ENCODE measurements at regions not wholly inside any gene's neighbourhood (a gene's known extent, or its start where the extent isn't known, plus 50 kb on each side); places are given as distances from the start of the nearest gene placed in this dataset.
A peak's percentile ranks its signal among the peaks of the same experiment; 100 is the strongest.

- H3K27me3 Mint-ChIP-seq (ENCODE audit: low read depth, poor library complexity) = no peaks in the 10 kb centered on the region
- DNase-seq = peak; percentile 64
- H3K9me3 Mint-ChIP-seq = peaks cover 6% of the 10 kb centered on the region
- peaks cover 14% of the 10 kb centered on the region for H3K4me1 Mint-ChIP-seq
- H3K27ac Mint-ChIP-seq = no peak overlapping the region
- peak overlapping the region; percentile 86 for H3K4me3 Mint-ChIP-seq
- H3K36me3 Mint-ChIP-seq (ENCODE audit: low read depth) = no peaks in the 10 kb centered on the region
- TF ChIP-seq CTCF (IDR thresholded peaks at IDR 0.05) = peak; percentile 24
Measured at GRCh38 chr2:193502363-193503035, 1307.8 kb upstream of the TMEFF2 start.

GRCh38 chr2:193496786-193497185 lies 1302.1 kb upstream of the TMEFF2 start:
- H3K4me1 Mint-ChIP-seq = no peaks in the 10 kb centered on the region
- no peak for TF ChIP-seq CTCF (IDR thresholded peaks at IDR 0.05)
- DNase-seq = no peak
- no peak overlapping the region for H3K27ac Mint-ChIP-seq
- H3K36me3 Mint-ChIP-seq (ENCODE audit: low read depth) = no peaks in the 10 kb centered on the region
- H3K9me3 Mint-ChIP-seq = peaks cover 6% of the 10 kb centered on the region
- no peaks in the 10 kb centered on the region for H3K27me3 Mint-ChIP-seq (ENCODE audit: low read depth, poor library complexity)
- no peak overlapping the region for H3K4me3 Mint-ChIP-seq

- no peaks in the 10 kb centered on the region for H3K36me3 Mint-ChIP-seq (ENCODE audit: low read depth)
- DNase-seq = no peak
- no peak overlapping the region for H3K4me3 Mint-ChIP-seq
- no peaks in the 10 kb centered on the region for H3K4me1 Mint-ChIP-seq
- TF ChIP-seq CTCF (IDR thresholded peaks at IDR 0.05) = no peak
- no peaks in the 10 kb centered on the region for H3K27me3 Mint-ChIP-seq (ENCODE audit: low read depth, poor library complexity)
- no peak overlapping the region for H3K27ac Mint-ChIP-seq
- no peaks in the 10 kb centered on the region for H3K9me3 Mint-ChIP-seq
Measured at GRCh38 chr2:193482557-193482956, 1287.8 kb upstream of the TMEFF2 start.

GRCh38 chr2:193480187-193480586 lies 1285.5 kb upstream of the TMEFF2 start:
- no peak for TF ChIP-seq CTCF (IDR thresholded peaks at IDR 0.05)
- no peaks in the 10 kb centered on the region for H3K9me3 Mint-ChIP-seq
- no peak for DNase-seq
- no peak overlapping the region for H3K27ac Mint-ChIP-seq
- H3K36me3 Mint-ChIP-seq (ENCODE audit: low read depth) = no peaks in the 10 kb centered on the region
- H3K4me3 Mint-ChIP-seq = no peak overlapping the region
- no peaks in the 10 kb centered on the region for H3K27me3 Mint-ChIP-seq (ENCODE audit: low read depth, poor library complexity)
- H3K4me1 Mint-ChIP-seq = no peaks in the 10 kb centered on the region

- Mint-ChIP-seq H3K4me1 (no peaks in the 10 kb centered on the region), H3K27me3 (ENCODE audit: low read depth, poor library complexity) (no peaks in the 10 kb centered on the region), H3K9me3 (no peaks in the 10 kb centered on the region), H3K36me3 (ENCODE audit: low read depth) (no peaks in the 10 kb centered on the region), H3K27ac (no peak overlapping the region), H3K4me3 (no peak overlapping the region)
- no peak for TF ChIP-seq CTCF (IDR thresholded peaks at IDR 0.05)
- DNase-seq = no peak
Measured at GRCh38 chr2:193476171-193476800, 1281.6 kb upstream of the TMEFF2 start.

- Mint-ChIP-seq H3K36me3 (ENCODE audit: low read depth) (no peaks in the 10 kb centered on the region), H3K27ac (no peak overlapping the region), H3K4me1 (no peaks in the 10 kb centered on the region), H3K4me3 (no peak overlapping the region), H3K9me3 (no peaks in the 10 kb centered on the region), H3K27me3 (ENCODE audit: low read depth, poor library complexity) (no peaks in the 10 kb centered on the region)
- DNase-seq = no peak
- TF ChIP-seq CTCF (IDR thresholded peaks at IDR 0.05) = no peak
Measured at GRCh38 chr2:193475038-193475437, 1280.3 kb upstream of the TMEFF2 start.
